Peyer's patch (tissue), 4 donors: ENCODE measurements at regions not wholly inside any gene's neighbourhood (a gene's known extent, or its start where the extent isn't known, plus 50 kb on each side); places are given as distances from the start of the nearest gene placed in this dataset.
A peak's percentile ranks its signal among the peaks of the same experiment; 100 is the strongest.

Experiments
- DNase-seq, 3 donors: peaks; one replicate each; pipeline ENCODE4 v3.0.0-alpha.2; 2017 to 2019
- H3K27ac ChIP-seq, 4 donors: fragments of 200-600 bp; sonication (generic); one replicate each; pipeline ENCODE4 v1.5.1; 2016 to 2019
- H3K27me3 ChIP-seq, 2 donors: fragments of 200-600 bp; sonication (generic); one replicate each; pipeline ENCODE4 v1.5.1; 2019
- H3K36me3 ChIP-seq, 3 donors: fragments of 200-600 bp; sonication (generic); one replicate each; pipeline ENCODE4 v1.5.1; 2016 to 2019
- H3K4me1 ChIP-seq, 4 donors: fragments of 200-600 bp; sonication (generic); one replicate each; pipeline ENCODE4 v1.5.1; 2016 to 2019
- H3K4me3 ChIP-seq, 4 donors: fragments of 200-600 bp; sonication (generic); 1 replicate in 3 of 4; 2 replicates in 1 of 4; pipeline ENCODE4 v1.5.1; 2016 to 2019; ENCODE audit warnings: mild to moderate bottlenecking in 1 of 4
- H3K9me3 ChIP-seq, 4 donors: fragments of 200-600 bp; sonication (generic); one replicate each; pipeline ENCODE4 v1.5.1; 2016 to 2019; ENCODE audit warnings: mild to moderate bottlenecking in 1 of 4
- POLR2A ChIP-seq, 2 donors: fragments of 450-650 bp; IDR thresholded peaks; one replicate each; pipeline ENCODE4 v1.5.1; 2017; ENCODE audit warnings: antibody characterized with exemption in 2 of 2, mild to moderate bottlenecking in 2 of 2, moderate library complexity in 2 of 2
- TF ChIP-seq, protein P1 (sequence below), 6 experiments: fragments of 450-650 bp in 4 of 6; fragments of 200-600 bp in 2 of 6; sonication (generic) in 1 of 6; IDR thresholded peaks; one replicate each; pipeline ENCODE4 v1.5.1; 2017 to 2019; ENCODE audit warnings: antibody characterized with exemption in 6 of 6, mild to moderate bottlenecking in 3 of 6, moderate library complexity in 1 of 6

DNA sequence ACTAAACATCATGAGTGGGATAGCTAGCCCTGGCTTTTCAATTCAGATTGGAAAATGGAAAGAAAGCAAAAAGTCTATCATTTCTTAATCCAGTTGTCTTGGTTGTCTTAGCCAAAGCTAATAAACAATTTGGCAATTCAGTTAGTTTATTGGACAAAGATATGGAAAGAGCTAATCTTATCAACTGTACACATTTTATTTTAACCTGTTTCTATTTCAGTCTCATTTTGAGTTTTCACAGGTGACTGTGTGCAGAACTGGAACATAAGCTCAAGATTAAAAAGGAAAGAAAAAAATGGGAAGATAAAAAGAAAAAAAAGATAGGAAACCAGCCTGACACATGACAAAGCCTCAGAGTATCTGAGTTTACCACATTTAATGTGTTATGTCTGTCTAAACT is 642.6 kb downstream of the SQOR start:
- Histone ChIP-seq H3K27me3 (no peaks in the 10 kb centered on the region), H3K4me1 (no peaks in the 10 kb centered on the region), H3K4me3 (no peak overlapping the region), H3K27ac (no peak overlapping the region), H3K36me3 (no peaks in the 10 kb centered on the region), H3K9me3 (no peaks in the 10 kb centered on the region)
- TF ChIP-seq, protein P1, sequence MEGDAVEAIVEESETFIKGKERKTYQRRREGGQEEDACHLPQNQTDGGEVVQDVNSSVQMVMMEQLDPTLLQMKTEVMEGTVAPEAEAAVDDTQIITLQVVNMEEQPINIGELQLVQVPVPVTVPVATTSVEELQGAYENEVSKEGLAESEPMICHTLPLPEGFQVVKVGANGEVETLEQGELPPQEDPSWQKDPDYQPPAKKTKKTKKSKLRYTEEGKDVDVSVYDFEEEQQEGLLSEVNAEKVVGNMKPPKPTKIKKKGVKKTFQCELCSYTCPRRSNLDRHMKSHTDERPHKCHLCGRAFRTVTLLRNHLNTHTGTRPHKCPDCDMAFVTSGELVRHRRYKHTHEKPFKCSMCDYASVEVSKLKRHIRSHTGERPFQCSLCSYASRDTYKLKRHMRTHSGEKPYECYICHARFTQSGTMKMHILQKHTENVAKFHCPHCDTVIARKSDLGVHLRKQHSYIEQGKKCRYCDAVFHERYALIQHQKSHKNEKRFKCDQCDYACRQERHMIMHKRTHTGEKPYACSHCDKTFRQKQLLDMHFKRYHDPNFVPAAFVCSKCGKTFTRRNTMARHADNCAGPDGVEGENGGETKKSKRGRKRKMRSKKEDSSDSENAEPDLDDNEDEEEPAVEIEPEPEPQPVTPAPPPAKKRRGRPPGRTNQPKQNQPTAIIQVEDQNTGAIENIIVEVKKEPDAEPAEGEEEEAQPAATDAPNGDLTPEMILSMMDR (IDR thresholded peaks at IDR 0.05) = no peak
- TF ChIP-seq POLR2A (IDR thresholded peaks at IDR 0.05) = no peak
- DNase-seq = no peak

DNA sequence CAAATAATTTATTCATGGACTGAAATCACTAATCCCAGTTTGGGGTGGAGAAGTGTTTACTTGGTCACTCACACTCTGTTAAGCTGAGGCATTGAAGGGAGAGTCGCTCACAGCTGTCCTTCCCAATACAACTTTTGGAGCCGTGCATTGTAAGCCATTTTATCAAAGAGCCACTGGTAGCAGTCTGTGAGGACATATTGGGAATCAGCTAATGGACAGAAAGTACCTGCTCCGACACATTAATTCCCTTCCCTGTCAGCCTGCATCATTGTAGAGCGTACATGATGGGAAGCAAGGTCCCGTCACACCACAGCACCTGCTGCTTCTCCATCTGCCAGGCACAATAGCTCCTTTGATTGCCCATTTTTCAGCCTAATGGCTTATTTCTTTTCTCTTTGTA is 643.2 kb downstream of the SQOR start:
- H3K36me3 ChIP-seq = no peaks in the 10 kb centered on the region
- H3K9me3 ChIP-seq = no peaks in the 10 kb centered on the region
- H3K4me3 ChIP-seq = no peak overlapping the region
- H3K27ac ChIP-seq = no peak overlapping the region
- H3K27me3 ChIP-seq = no peaks in the 10 kb centered on the region
- no peaks in the 10 kb centered on the region for H3K4me1 ChIP-seq
- TF ChIP-seq POLR2A (IDR thresholded peaks at IDR 0.05) = no peak
- TF ChIP-seq, protein P1 (IDR thresholded peaks at IDR 0.05) = no peak
- DNase-seq = no peak

DNA sequence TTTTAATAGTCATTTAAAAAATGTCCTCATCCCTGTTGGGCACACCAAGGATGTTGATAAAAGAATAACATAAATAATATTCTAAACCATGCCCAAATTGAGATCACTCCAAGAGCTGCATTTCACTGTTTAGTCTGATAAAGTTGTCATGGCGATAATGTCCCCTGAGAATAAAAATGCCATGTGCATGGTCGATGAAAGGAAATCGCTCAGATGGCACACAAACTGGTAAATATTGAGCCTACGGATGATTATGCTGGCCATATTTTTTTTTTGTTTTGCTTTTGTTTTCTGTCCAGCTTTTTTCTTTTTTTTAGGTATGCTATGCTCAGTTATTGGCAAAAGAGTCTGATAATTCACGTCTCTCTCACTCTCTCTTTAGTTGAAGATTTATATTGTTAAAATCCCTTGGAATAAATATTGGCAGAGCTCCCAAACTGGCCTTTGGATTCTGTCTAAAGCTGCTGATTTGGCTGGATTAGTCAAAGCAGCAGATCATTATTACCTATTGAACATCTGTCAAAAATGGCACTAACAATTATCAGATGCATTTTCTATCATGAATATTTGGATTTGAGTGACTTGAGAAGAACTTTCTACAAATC is 643.8 kb downstream of the SQOR start:
- no peak overlapping the region for H3K4me3 ChIP-seq
- no peaks in the 10 kb centered on the region for H3K9me3 ChIP-seq
- H3K4me1 ChIP-seq = no peaks in the 10 kb centered on the region
- no peak for DNase-seq
- no peak overlapping the region for H3K27ac ChIP-seq
- H3K27me3 ChIP-seq = no peaks in the 10 kb centered on the region
- no peaks in the 10 kb centered on the region for H3K36me3 ChIP-seq
- TF ChIP-seq POLR2A (IDR thresholded peaks at IDR 0.05) = no peak
- TF ChIP-seq, protein P1 (IDR thresholded peaks at IDR 0.05) = no peak

DNA sequence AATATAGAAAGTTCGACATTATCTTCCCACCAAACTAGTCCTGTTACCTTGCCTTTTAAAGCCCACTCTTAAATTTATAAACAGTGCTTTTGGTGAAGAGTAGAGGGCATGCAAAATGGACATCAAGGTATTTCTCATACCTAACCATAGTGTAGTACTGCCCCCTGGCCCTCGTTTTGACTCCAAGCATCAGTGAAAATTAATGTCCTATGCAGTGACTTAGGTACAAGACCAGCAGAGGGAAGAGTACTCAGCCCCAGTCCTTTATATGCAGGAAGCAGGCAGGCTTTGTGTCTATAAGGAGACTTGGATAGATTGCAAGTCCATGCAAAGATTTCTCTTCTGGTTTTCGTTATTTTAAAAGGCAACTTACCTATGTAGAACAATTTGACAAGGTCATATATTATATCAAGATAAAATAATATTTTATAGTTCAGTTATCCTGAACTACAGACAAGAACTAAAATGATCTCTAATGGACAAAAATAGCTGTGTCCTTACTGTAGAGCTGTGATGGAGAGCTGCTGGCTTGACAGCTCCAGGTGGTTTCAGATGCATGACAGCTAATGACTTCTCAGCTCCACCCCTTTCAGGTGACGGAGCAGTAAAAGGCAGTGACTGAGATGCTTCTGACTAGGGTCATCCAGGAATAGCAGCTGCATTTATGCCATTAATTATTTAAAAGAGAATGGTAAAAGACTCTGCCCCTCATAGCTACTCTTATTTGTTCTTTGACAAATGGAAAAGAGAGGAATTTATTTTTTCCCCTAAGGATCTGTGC is 646.1 kb downstream of the SQOR start:
- H3K27me3 ChIP-seq = no peaks in the 10 kb centered on the region
- H3K4me3 ChIP-seq = no peak overlapping the region
- H3K4me1 ChIP-seq = no peaks in the 10 kb centered on the region
- TF ChIP-seq, protein P1 (IDR thresholded peaks at IDR 0.05) = peak in 1 of 6 experiments; percentile 4
- no peak for TF ChIP-seq POLR2A (IDR thresholded peaks at IDR 0.05)
- no peaks in the 10 kb centered on the region for H3K9me3 ChIP-seq
- DNase-seq = no peak
- no peaks in the 10 kb centered on the region for H3K36me3 ChIP-seq
- no peak overlapping the region for H3K27ac ChIP-seq

DNA sequence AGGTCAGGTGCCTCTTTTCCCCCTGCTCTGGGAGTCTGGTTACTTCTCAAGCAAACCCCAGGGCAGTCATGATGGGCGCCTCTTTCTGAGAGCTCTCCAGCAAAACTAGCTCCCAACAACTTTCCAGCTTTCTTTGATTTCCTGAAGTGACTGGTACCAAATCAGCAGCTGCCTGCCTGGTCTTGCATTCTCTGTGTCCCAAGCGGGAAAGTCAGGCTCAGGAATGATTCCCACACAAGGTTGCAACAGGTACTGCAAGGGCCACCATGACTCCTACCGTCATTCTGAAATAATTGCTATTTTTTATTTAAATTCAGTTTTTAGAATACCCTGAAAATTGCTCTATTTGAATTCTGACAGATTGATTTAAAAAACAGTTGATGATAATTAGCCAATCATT is 658.7 kb downstream of the SQOR start:
- TF ChIP-seq, protein P1 (IDR thresholded peaks at IDR 0.05) = no peak
- no peak for TF ChIP-seq POLR2A (IDR thresholded peaks at IDR 0.05)
- H3K4me3 ChIP-seq = no peak overlapping the region
- DNase-seq = no peak

More for the DNA sequence above, 658.7 kb downstream of the SQOR start:
- no peaks in the 10 kb centered on the region for H3K4me1 ChIP-seq
- no peaks in the 10 kb centered on the region for H3K9me3 ChIP-seq
- H3K36me3 ChIP-seq = no peaks in the 10 kb centered on the region
- H3K27me3 ChIP-seq = no peaks in the 10 kb centered on the region
- no peak overlapping the region for H3K27ac ChIP-seq
